MM.1S (cell line): ENCODE measurements at regions not wholly inside any gene's neighbourhood (a gene's known extent, or its start where the extent isn't known, plus 50 kb on each side); places are given as distances from the start of the nearest gene placed in this dataset.

Source experiments
- DNase-seq: peaks from one replicate; pipeline ENCODE4 v3.0.0-alpha.2; 2015
- H2AFZ ChIP-seq: fragments of 300-600 bp; sonication (generic); 2 replicates; pipeline ENCODE4 v1.6.0; 2016; ENCODE audit warnings: antibody characterized with exemption, low read length
- H3F3A ChIP-seq: fragments of 300-600 bp; sonication (generic); 2 replicates; pipeline ENCODE4 v1.6.1; 2016; ENCODE audit warnings: mild to moderate bottlenecking, antibody characterized with exemption, low read length, moderate library complexity, mixed read lengths; ENCODE audit not compliant: insufficient read depth
- H3K27ac ChIP-seq: fragments of 300-600 bp; sonication (generic); 2 replicates; pipeline ENCODE4 v1.5.1; 2016; ENCODE audit warnings: mild to moderate bottlenecking, low read length
- H3K27me3 ChIP-seq: fragments of 300-600 bp; sonication (generic); replicated peaks from 2 replicates; pipeline ENCODE4 v1.6.0; 2016; ENCODE audit warnings: low read length; ENCODE audit not compliant: insufficient read depth
- H3K36me3 ChIP-seq: fragments of 300-600 bp; sonication (generic); replicated peaks from 2 replicates; pipeline ENCODE4 v1.6.1; 2016; ENCODE audit warnings: mild to moderate bottlenecking, low read length, mixed read lengths; ENCODE audit not compliant: insufficient read depth
- H3K4me1 ChIP-seq: fragments of 300-600 bp; sonication (generic); 2 replicates; pipeline ENCODE4 v1.6.1; 2016; ENCODE audit warnings: low read length, mixed read lengths
- H3K4me2 ChIP-seq: fragments of 300-600 bp; sonication (generic); 2 replicates; pipeline ENCODE4 v1.6.0; 2016; ENCODE audit warnings: low read depth, low read length
- H3K4me3 ChIP-seq: fragments of 300-600 bp; sonication (generic); 2 replicates; pipeline ENCODE4 v1.5.1; 2016; ENCODE audit warnings: low read length, mixed read lengths
- H3K79me2 ChIP-seq: fragments of 300-600 bp; sonication (generic); 2 replicates; pipeline ENCODE4 v1.6.1; 2016; ENCODE audit warnings: mixed run types, low read length, mixed read lengths
- H3K9ac ChIP-seq: fragments of 300-600 bp; sonication (generic); 2 replicates; pipeline ENCODE4 v1.6.1; 2016; ENCODE audit warnings: low read length, mixed read lengths
- H3K9me2 ChIP-seq: fragments of 300-600 bp; sonication (generic); replicated peaks from 2 replicates; pipeline ENCODE4 v1.6.1; 2016; ENCODE audit warnings: mild to moderate bottlenecking, low read length, mixed read lengths; ENCODE audit not compliant: insufficient read depth
- H3K9me3 ChIP-seq: fragments of 300-600 bp; sonication (generic); replicated peaks from 2 replicates; pipeline ENCODE4 v1.6.1; 2016; ENCODE audit warnings: mild to moderate bottlenecking, low read length, mixed read lengths; ENCODE audit not compliant: insufficient read depth
- H4K20me1 ChIP-seq: fragments of 300-600 bp; sonication (generic); 2 replicates; pipeline ENCODE4 v1.6.1; 2016; ENCODE audit warnings: mild to moderate bottlenecking, low read length, moderate library complexity, mixed read lengths; ENCODE audit not compliant: insufficient read depth
- CTCF ChIP-seq: fragments of 300-600 bp; sonication (generic); IDR thresholded peaks from 2 replicates; pipeline ENCODE4 v1.5.1; 2016; ENCODE audit warnings: antibody characterized with exemption, low read length, mixed read lengths
- EZH2 ChIP-seq: fragments of 300-600 bp; sonication (generic); optimal IDR thresholded peaks from 2 replicates; pipeline ENCODE3; 2017; ENCODE audit warnings: low read depth, mild to moderate bottlenecking, antibody characterized with exemption, low read length, mixed read lengths
- EZH2phosphoT487 ChIP-seq: fragments of 300-600 bp; sonication (generic); IDR thresholded peaks from 2 replicates; pipeline ENCODE4 v1.6.1; 2018; ENCODE audit warnings: antibody characterized with exemption, low read length

- Histone ChIP-seq H4K20me1 (no peaks in the 10 kb centered on the region), H3K4me1 (no peaks in the 10 kb centered on the region), H3F3A (no peaks in the 10 kb centered on the region), H3K9me3 (no peaks in the 10 kb centered on the region), H2AFZ (no peak overlapping the region), H3K79me2 (no peaks in the 10 kb centered on the region), H3K4me3 (no peak overlapping the region), H3K9me2 (no peaks in the 10 kb centered on the region), H3K27ac (no peak overlapping the region), H3K4me2 (no peak overlapping the region), H3K9ac (no peak overlapping the region), H3K27me3 (no peaks in the 10 kb centered on the region), H3K36me3 (no peaks in the 10 kb centered on the region)
- no peak for DNase-seq
- TF ChIP-seq CTCF, result no peak
- TF ChIP-seq EZH2, result no peak
Measured at GRCh38 chr6:63509652-63510352, 62.5 kb upstream of the LOC128125822 start.

DNA sequence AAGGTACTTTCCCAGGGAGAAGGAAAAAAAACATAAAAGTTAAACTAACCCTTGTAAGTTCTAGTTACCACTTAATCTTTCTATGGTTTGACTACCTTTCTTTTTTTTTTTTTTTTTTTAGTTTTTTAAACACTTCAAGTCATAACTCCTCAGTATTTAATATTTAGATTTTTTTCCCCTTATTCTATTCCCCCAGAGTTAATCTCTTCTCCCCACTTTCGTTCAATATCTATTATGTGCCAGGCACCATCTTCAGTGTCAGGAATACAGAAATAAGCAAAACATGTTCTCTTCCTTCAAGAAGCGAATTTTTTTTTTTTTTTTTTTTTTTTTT is 62.0 kb upstream of the LOC128125822 start:
- Histone ChIP-seq H2AFZ (no peak overlapping the region), H3K9ac (no peak overlapping the region), H3K4me1 (no peaks in the 10 kb centered on the region), H3F3A (no peaks in the 10 kb centered on the region), H3K9me2 (no peaks in the 10 kb centered on the region), H3K4me2 (no peak overlapping the region), H3K9me3 (no peaks in the 10 kb centered on the region), H4K20me1 (no peaks in the 10 kb centered on the region), H3K27ac (no peak overlapping the region), H3K36me3 (no peaks in the 10 kb centered on the region), H3K27me3 (no peaks in the 10 kb centered on the region), H3K79me2 (no peaks in the 10 kb centered on the region), H3K4me3 (no peak overlapping the region)
- TF ChIP-seq EZH2phosphoT487, result no peak
- no peak for TF ChIP-seq CTCF
- no peak for TF ChIP-seq EZH2
- DNase-seq, result no peak

DNA sequence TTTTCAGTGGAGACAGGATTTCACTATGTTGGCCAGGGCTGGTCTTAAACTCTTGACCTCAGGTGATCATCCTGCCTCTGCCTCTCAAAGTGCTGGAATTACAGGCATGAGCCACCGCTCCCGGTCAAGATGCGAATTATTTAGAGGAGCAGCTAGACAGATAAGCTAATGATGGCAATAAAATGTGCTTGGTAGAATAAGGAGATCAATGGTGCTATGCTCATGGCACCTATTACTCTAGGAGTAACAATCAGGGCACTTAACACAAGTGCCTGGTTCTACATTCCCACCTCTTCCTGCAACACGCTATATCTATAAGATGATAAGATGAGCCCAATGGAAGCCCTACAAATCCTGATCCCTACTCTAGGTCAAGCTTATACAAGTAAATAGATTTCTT is 61.4 kb upstream of the LOC128125822 start:
- Histone ChIP-seq H3K9me3 (no peaks in the 10 kb centered on the region), H3K4me3 (no peak overlapping the region), H3K27ac (no peak overlapping the region), H3K79me2 (no peaks in the 10 kb centered on the region), H3K9ac (no peak overlapping the region), H3K4me2 (no peak overlapping the region), H3K4me1 (no peaks in the 10 kb centered on the region), H3K36me3 (no peaks in the 10 kb centered on the region), H4K20me1 (no peaks in the 10 kb centered on the region), H3F3A (no peaks in the 10 kb centered on the region), H3K27me3 (no peaks in the 10 kb centered on the region), H3K9me2 (no peaks in the 10 kb centered on the region), H2AFZ (no peak overlapping the region)
- TF ChIP-seq EZH2, result no peak
- no peak for TF ChIP-seq EZH2phosphoT487
- no peak for TF ChIP-seq CTCF
- DNase-seq, result no peak
